ENCODE measurements at regions not wholly inside any gene's neighbourhood (a gene's known extent, or its start where the extent isn't known, plus 50 kb on each side); places are given as distances from the start of the nearest gene placed in this dataset.

- Histone ChIP-seq H3K36me3 (ENCODE audit: control insufficient read depth, insufficient read depth, low read length) (no peaks in the 10 kb centered on the region), H3K4me3 (ENCODE audit: low read depth, low read length) (no peak overlapping the region), H3K27me3 (ENCODE audit: control insufficient read depth, insufficient read depth, low read length) (no peaks in the 10 kb centered on the region)
- DNase-seq (ENCODE audit: low read depth), result no peak
- no peak for TF ChIP-seq CTCF (IDR thresholded peaks at IDR 0.05; ENCODE audit: insufficient read depth, low read length, poor library complexity, severe bottlenecking)
These were observed 78.9 kb upstream of the SLC38A2 start for GRCh38 chr12:46451276-46452021.

GRCh38 chr12:46450279-46450748 lies 77.7 kb upstream of the SLC38A2 start:
- no peak overlapping the region for H3K4me3 ChIP-seq (ENCODE audit: low read depth, low read length)
- no peaks in the 10 kb centered on the region for H3K27me3 ChIP-seq (ENCODE audit: control insufficient read depth, insufficient read depth, low read length)
- TF ChIP-seq CTCF (IDR thresholded peaks at IDR 0.05; ENCODE audit: insufficient read depth, low read length, poor library complexity, severe bottlenecking), result no peak
- H3K36me3 ChIP-seq (ENCODE audit: control insufficient read depth, insufficient read depth, low read length), result no peaks in the 10 kb centered on the region
- no peak for DNase-seq (ENCODE audit: low read depth)

- no peak for DNase-seq (ENCODE audit: low read depth)
- H3K36me3 ChIP-seq (ENCODE audit: control insufficient read depth, insufficient read depth, low read length), result no peaks in the 10 kb centered on the region
- H3K4me3 ChIP-seq (ENCODE audit: low read depth, low read length), result no peak overlapping the region
- no peaks in the 10 kb centered on the region for H3K27me3 ChIP-seq (ENCODE audit: control insufficient read depth, insufficient read depth, low read length)
- TF ChIP-seq CTCF (IDR thresholded peaks at IDR 0.05; ENCODE audit: insufficient read depth, low read length, poor library complexity, severe bottlenecking), result no peak
These were observed 77.3 kb upstream of the SLC38A2 start for GRCh38 chr12:46449856-46450255.

- no peak for TF ChIP-seq CTCF (IDR thresholded peaks at IDR 0.05; ENCODE audit: insufficient read depth, low read length, poor library complexity, severe bottlenecking)
- H3K4me3 ChIP-seq (ENCODE audit: low read depth, low read length), result no peak overlapping the region
- DNase-seq (ENCODE audit: low read depth), result no peak
- H3K27me3 ChIP-seq (ENCODE audit: control insufficient read depth, insufficient read depth, low read length), result no peaks in the 10 kb centered on the region
- no peaks in the 10 kb centered on the region for H3K36me3 ChIP-seq (ENCODE audit: control insufficient read depth, insufficient read depth, low read length)
These were observed 76.7 kb upstream of the SLC38A2 start for GRCh38 chr12:46449316-46449715.

GRCh38 chr12:46446645-46447044 lies 74.1 kb upstream of the SLC38A2 start:
- H3K36me3 ChIP-seq (ENCODE audit: control insufficient read depth, insufficient read depth, low read length), result no peaks in the 10 kb centered on the region
- no peak for TF ChIP-seq CTCF (IDR thresholded peaks at IDR 0.05; ENCODE audit: insufficient read depth, low read length, poor library complexity, severe bottlenecking)
- no peak for DNase-seq (ENCODE audit: low read depth)

More at GRCh38 chr12:46446645-46447044, 74.1 kb upstream of the SLC38A2 start:
- Histone ChIP-seq H3K27me3 (ENCODE audit: control insufficient read depth, insufficient read depth, low read length) (no peaks in the 10 kb centered on the region), H3K4me3 (ENCODE audit: low read depth, low read length) (no peak overlapping the region)

All from kidney epithelial cell (primary cell).